ENCODE measurements at regions not wholly inside any gene's neighbourhood (a gene's known extent, or its start where the extent isn't known, plus 50 kb on each side); places are given as distances from the start of the nearest gene placed in this dataset.

DNA sequence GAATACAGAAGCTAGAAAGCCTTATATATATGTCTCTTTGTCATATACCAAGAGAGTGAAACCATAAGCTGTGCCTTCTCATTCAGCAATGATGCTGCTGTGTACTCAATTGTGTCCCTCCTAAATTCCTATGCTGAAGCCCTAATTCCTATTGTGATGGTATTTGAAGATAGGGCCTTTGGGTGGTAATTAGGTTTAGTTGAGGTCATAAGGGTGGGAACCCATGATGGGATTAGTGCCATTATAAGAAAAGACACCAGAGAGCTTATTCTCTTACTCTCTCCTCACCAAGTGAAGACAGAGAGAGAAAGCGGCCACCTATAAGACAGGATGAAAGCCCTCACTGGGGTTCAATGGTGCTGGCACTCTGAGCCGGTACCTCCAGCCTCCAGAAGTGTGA is 1191.3 kb upstream of the TENM4 start:
- TF ChIP-seq, protein P1, sequence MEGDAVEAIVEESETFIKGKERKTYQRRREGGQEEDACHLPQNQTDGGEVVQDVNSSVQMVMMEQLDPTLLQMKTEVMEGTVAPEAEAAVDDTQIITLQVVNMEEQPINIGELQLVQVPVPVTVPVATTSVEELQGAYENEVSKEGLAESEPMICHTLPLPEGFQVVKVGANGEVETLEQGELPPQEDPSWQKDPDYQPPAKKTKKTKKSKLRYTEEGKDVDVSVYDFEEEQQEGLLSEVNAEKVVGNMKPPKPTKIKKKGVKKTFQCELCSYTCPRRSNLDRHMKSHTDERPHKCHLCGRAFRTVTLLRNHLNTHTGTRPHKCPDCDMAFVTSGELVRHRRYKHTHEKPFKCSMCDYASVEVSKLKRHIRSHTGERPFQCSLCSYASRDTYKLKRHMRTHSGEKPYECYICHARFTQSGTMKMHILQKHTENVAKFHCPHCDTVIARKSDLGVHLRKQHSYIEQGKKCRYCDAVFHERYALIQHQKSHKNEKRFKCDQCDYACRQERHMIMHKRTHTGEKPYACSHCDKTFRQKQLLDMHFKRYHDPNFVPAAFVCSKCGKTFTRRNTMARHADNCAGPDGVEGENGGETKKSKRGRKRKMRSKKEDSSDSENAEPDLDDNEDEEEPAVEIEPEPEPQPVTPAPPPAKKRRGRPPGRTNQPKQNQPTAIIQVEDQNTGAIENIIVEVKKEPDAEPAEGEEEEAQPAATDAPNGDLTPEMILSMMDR (IDR thresholded peaks at IDR 0.05) = no peak
- no peak for TF ChIP-seq POLR2A (IDR thresholded peaks at IDR 0.05)

Data from Peyer's patch (tissue), 4 donors.